ENCODE measurements at regions not wholly inside any gene's neighbourhood (a gene's known extent, or its start where the extent isn't known, plus 50 kb on each side); places are given as distances from the start of the nearest gene placed in this dataset.

- no peak overlapping the region for H3K9ac ChIP-seq
- no peak overlapping the region for H3K4me2 ChIP-seq
- H4K20me1 ChIP-seq: no peaks in the 10 kb centered on the region
- no peak overlapping the region for H3K27ac ChIP-seq
- H3K27me3 ChIP-seq: no peaks in the 10 kb centered on the region
- peaks cover 0 to 7% (median 0%) of the 10 kb centered on the region in 10 experiments; a peak in 2 of 20 replicates for H3K4me1 ChIP-seq
- peaks cover 0 to 6% (median 0%) of the 10 kb centered on the region in 11 experiments; a peak in 3 of 22 replicates for H3K36me3 ChIP-seq
- H3K9me3 ChIP-seq (replicated peaks in 1 of 11): peaks cover 13 to 22% (median 16%) of the 10 kb centered on the region in 11 experiments
- no peak overlapping the region for H3K4me3 ChIP-seq
- TF ChIP-seq Cebpa-rat (IDR thresholded peaks at IDR 0.05): no peak
Measured at GRCh38 chr10:3366735-3367405, 194.3 kb upstream of the PITRM1 start.

- Histone ChIP-seq H4K20me1 (no peaks in the 10 kb centered on the region), H3K9ac (no peak overlapping the region), H3K9me3 (replicated peaks in 1 of 11) (peaks cover 21 to 24% (median 24%) of the 10 kb centered on the region in 11 experiments), H3K4me2 (no peak overlapping the region), H3K4me1 (peaks cover 0 to 7% (median 0%) of the 10 kb centered on the region in 10 experiments; a peak in 2 of 20 replicates), H3K36me3 (peaks cover 0 to 10% (median 0%) of the 10 kb centered on the region in 11 experiments; a peak in 3 of 22 replicates), H3K4me3 (no peak overlapping the region), H3K27ac (no peak overlapping the region), H3K27me3 (no peaks in the 10 kb centered on the region)
- TF ChIP-seq Cebpa-rat (IDR thresholded peaks at IDR 0.05): no peak
Measured at GRCh38 chr10:3366043-3366442, 193.5 kb upstream of the PITRM1 start.

- Histone ChIP-seq H3K9me3 (replicated peaks in 1 of 11) (peaks cover 26 to 28% (median 28%) of the 10 kb centered on the region in 11 experiments), H3K4me2 (no peak overlapping the region), H4K20me1 (no peaks in the 10 kb centered on the region), H3K4me1 (peaks cover 0 to 7% (median 0%) of the 10 kb centered on the region in 10 experiments; a peak in 2 of 20 replicates), H3K27me3 (no peaks in the 10 kb centered on the region), H3K9ac (no peak overlapping the region), H3K36me3 (peaks cover 0 to 10% (median 0%) of the 10 kb centered on the region in 11 experiments; a peak in 3 of 22 replicates), H3K4me3 (no peak overlapping the region), H3K27ac (no peak overlapping the region)
- no peak for TF ChIP-seq Cebpa-rat (IDR thresholded peaks at IDR 0.05)
Measured at GRCh38 chr10:3365630-3366029, 193.0 kb upstream of the PITRM1 start.

GRCh38 chr10:3364768-3365480, 192.3 kb upstream of the PITRM1 start:
- H3K27ac ChIP-seq: no peak overlapping the region
- H3K4me3 ChIP-seq: no peak overlapping the region
- H3K9me3 ChIP-seq (replicated peaks in 1 of 11): peaks cover 33 to 35% (median 35%) of the 10 kb centered on the region in 11 experiments
- no peak for TF ChIP-seq Cebpa-rat (IDR thresholded peaks at IDR 0.05)
- no peaks in the 10 kb centered on the region for H3K27me3 ChIP-seq
- H4K20me1 ChIP-seq: no peaks in the 10 kb centered on the region
- no peak overlapping the region for H3K4me2 ChIP-seq
- H3K4me1 ChIP-seq: peaks cover 0 to 7% (median 0%) of the 10 kb centered on the region in 10 experiments; a peak in 2 of 20 replicates
- H3K36me3 ChIP-seq: peaks cover 0 to 10% (median 0%) of the 10 kb centered on the region in 11 experiments; a peak in 3 of 22 replicates
- H3K9ac ChIP-seq: no peak overlapping the region

- H3K4me3 ChIP-seq: no peak overlapping the region
- H3K9ac ChIP-seq: no peak overlapping the region
- peaks cover 0 to 10% (median 0%) of the 10 kb centered on the region in 11 experiments; a peak in 4 of 22 replicates for H3K36me3 ChIP-seq
- H3K27ac ChIP-seq: no peak overlapping the region
- TF ChIP-seq Cebpa-rat (IDR thresholded peaks at IDR 0.05): no peak
- peaks cover 45 to 50% (median 48%) of the 10 kb centered on the region in 11 experiments for H3K9me3 ChIP-seq (replicated peaks in 1 of 11)
- no peak overlapping the region for H3K4me2 ChIP-seq
- no peaks in the 10 kb centered on the region for H3K27me3 ChIP-seq
- peaks cover 0 to 3% (median under 1%) of the 10 kb centered on the region in 10 experiments; a peak in 7 of 20 replicates for H3K4me1 ChIP-seq
- H4K20me1 ChIP-seq: no peaks in the 10 kb centered on the region
Measured at GRCh38 chr10:3363311-3364045, 190.9 kb upstream of the PITRM1 start.

- Histone ChIP-seq H3K9me3 (replicated peaks in 1 of 11) (peaks cover 54 to 61% (median 57%) of the 10 kb centered on the region in 11 experiments), H3K27ac (no peak overlapping the region), H3K4me3 (no peak overlapping the region), H3K36me3 (peaks cover 0 to 10% (median 0%) of the 10 kb centered on the region in 11 experiments; a peak in 4 of 22 replicates), H3K4me2 (no peak overlapping the region), H4K20me1 (no peaks in the 10 kb centered on the region), H3K4me1 (peaks cover 0 to 13% (median 9%) of the 10 kb centered on the region in 10 experiments; a peak in 13 of 20 replicates), H3K27me3 (no peaks in the 10 kb centered on the region), H3K9ac (no peak overlapping the region)
- TF ChIP-seq Cebpa-rat (IDR thresholded peaks at IDR 0.05): no peak
Measured at GRCh38 chr10:3362394-3362793, 189.8 kb upstream of the PITRM1 start.

- Histone ChIP-seq H3K9me3 (replicated peaks in 1 of 11) (peaks cover 59 to 68% (median 62%) of the 10 kb centered on the region in 11 experiments), H3K4me3 (0 out of 20 replicates have a peak overlapping the region, but pooled peaks of 1 of the 10 experiments have one; percentile 5), H3K4me1 (peaks cover 0 to 19% (median 11%) of the 10 kb centered on the region in 10 experiments; a peak in 13 of 20 replicates), H3K36me3 (peaks cover 0 to 10% (median 0%) of the 10 kb centered on the region in 11 experiments; a peak in 4 of 22 replicates), H3K27me3 (no peaks in the 10 kb centered on the region), H3K9ac (no peak overlapping the region), H4K20me1 (no peaks in the 10 kb centered on the region), H3K4me2 (no peak overlapping the region), H3K27ac (no peak overlapping the region)
- TF ChIP-seq Cebpa-rat (IDR thresholded peaks at IDR 0.05): no peak
Measured at GRCh38 chr10:3361640-3362039, 189.1 kb upstream of the PITRM1 start.

GRCh38 chr10:3357737-3358136, 185.2 kb upstream of the PITRM1 start:
- no peak for TF ChIP-seq Cebpa-rat (IDR thresholded peaks at IDR 0.05)
- no peak overlapping the region for H3K9ac ChIP-seq
- peaks cover 0 to 53% (median 13%) of the 10 kb centered on the region in 10 experiments; a peak in 15 of 20 replicates for H3K4me1 ChIP-seq
- no peak overlapping the region for H3K27ac ChIP-seq
- no peaks in the 10 kb centered on the region for H3K27me3 ChIP-seq
- H3K9me3 ChIP-seq (replicated peaks in 1 of 11): peaks cover 59 to 95% (median 71%) of the 10 kb centered on the region in 11 experiments
- no peaks in the 10 kb centered on the region for H4K20me1 ChIP-seq
- H3K4me3 ChIP-seq: no peak overlapping the region
- H3K4me2 ChIP-seq: peak overlapping the region in 6 of 11 experiments; percentile 1 to 26 (median 12); a peak in 5 of 22 replicates
- H3K36me3 ChIP-seq: peaks cover 0 to 10% (median 0%) of the 10 kb centered on the region in 11 experiments; a peak in 4 of 22 replicates
